GM19023 (cell line): ENCODE measurements at regions not wholly inside any gene's neighbourhood (a gene's known extent, or its start where the extent isn't known, plus 50 kb on each side); places are given as distances from the start of the nearest gene placed in this dataset.

ENCODE experiments used
- ATAC-seq: cut with Tn5 transposase; IDR thresholded peaks from one replicate; pipeline ENCODE4 v1.9.1; 2021; ENCODE audit warnings: mild to moderate bottlenecking, moderate library complexity; ENCODE audit not compliant: unreplicated experiment

DNA sequence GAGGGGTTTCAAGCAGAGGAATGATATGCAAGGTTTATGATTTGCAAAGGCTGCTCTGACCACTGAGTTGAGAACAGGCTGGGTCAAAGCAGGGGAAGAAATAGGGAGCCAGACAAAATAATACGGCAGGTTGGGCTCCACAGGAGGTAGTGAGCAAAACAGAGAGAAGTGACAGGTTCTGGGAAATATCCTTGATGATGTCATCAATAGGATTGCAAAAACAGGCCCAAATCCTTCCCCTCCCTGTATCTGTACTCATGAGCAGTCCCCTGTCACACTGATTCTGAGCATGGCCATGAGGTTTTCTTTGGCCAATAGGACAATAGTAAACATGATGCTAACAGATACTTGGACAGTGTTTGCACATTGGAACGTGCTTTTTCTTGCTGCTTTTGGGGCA is 471.8 kb upstream of the BRINP1 start:
- ATAC-seq: no peak

GRCh38 chr9:119839888-119840287 is 470.7 kb upstream of the BRINP1 start:
- ATAC-seq: no peak

DNA sequence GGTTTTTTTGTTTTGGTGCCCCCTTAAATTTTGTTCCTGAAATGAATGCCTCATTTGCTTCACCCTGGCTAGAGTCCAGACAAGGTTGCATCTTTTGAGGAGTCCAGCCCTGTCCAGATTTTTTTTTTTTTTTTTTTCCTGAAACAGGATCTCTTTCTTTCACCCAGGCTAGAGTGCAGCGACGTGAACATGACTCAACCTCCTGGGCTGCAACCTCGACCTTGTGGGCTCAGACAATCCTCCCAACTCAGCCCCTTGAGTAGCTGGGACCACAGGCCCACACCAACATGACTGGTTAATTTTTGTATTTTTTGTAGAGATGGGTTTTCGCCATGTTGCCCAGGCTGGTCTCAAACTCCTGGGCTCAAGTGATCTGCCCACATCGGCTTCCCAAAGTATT is 469.0 kb upstream of the BRINP1 start:
- ATAC-seq: no peak

- ATAC-seq: no peak
Observed at GRCh38 chr9:119836036-119836435, 466.8 kb upstream of the BRINP1 start.

- ATAC-seq: no peak
Observed at GRCh38 chr9:119834064-119834620, 464.9 kb upstream of the BRINP1 start.

- no peak for ATAC-seq
Observed at GRCh38 chr9:119831309-119831708, 462.1 kb upstream of the BRINP1 start.

DNA sequence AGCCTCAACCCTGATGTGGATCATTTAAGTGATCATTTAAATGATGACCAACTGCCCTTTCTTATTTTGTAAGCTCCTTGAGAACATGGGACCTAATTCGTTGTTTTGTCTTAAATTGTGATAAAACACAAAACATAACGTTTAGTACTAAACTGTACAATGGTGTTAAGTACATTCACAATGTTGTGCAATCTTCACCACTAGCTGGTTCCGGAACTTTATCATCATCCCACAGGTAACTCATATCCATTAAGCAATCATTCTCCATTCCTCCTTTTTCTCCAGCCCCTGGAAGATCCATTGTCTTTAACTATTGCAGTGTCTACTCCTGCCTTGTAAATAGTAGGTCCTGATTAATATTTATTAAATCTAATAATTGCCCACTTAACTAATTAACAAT is 460.5 kb upstream of the BRINP1 start:
- no peak for ATAC-seq

- ATAC-seq: no peak
Observed at GRCh38 chr9:119829186-119829585, 460.0 kb upstream of the BRINP1 start.

DNA sequence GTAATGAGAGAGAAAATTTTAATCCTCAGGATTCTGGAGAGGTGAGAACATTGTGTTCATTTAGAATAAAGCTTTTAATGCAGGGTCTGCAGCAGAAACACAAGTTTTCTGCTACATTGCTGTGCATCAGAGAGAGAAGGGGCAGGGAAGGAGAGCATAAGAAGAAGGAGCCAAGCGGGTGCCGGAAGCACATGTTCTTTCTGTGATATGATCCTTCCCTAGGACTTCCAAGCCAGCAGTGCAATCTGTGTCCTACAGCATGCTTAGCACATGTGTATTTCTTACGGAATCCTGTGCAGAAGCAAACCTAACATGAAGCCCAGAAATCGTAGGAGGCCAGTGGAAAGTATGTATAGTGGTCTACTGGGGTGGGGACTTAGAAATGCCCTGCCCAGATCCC is 458.3 kb upstream of the BRINP1 start:
- ATAC-seq: no peak

GRCh38 chr9:119827126-119827525 is 457.9 kb upstream of the BRINP1 start:
- no peak for ATAC-seq

- no peak for ATAC-seq
Observed at GRCh38 chr9:119818726-119819435, 449.6 kb upstream of the BRINP1 start.

- no peak for ATAC-seq
Observed at GRCh38 chr9:119810645-119811429, 441.6 kb upstream of the BRINP1 start.

GRCh38 chr9:119803679-119804078 is 434.4 kb upstream of the BRINP1 start:
- ATAC-seq: no peak

DNA sequence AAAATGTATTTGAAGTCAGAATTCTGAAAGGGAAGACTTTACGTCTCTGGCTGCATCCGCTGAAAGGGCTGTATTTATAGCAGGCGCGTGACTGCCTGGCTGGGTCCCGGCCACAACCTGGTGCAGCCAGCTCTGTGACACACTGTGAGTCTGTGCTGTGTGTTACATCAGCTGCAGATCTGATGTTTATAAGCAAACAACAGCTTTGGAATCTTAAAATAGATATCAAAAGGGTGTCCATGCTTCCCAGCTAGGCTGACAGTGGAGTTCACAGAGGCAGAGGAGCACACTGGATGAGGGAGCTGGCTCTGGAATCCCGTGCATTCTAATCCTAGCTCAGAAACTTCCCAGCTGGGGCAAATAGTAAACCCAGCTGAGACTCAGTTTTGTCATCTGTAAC is 433.4 kb upstream of the BRINP1 start:
- ATAC-seq: no peak

- no peak for ATAC-seq
Observed at GRCh38 chr9:119802133-119802532, 432.9 kb upstream of the BRINP1 start.

DNA sequence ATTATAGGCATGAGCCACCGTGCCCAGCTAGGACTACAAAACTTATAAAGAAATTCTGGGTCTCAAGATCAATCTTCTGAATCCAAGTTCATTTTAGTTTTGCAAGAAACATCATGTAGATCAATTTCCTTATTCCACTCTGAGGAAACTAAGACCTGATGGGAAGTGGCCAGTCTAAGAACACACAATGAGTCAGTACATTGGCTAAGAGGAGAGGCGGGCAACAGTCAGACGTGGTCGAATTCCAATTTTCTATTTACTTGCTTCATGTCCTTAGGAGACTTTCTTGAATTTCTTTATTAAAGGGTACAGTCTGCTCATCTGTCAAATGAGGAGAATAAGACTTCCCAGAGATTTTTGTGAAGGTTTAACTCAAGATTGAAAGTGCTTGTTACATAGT is 432.1 kb upstream of the BRINP1 start:
- no peak for ATAC-seq

- no peak for ATAC-seq
Observed at GRCh38 chr9:119795395-119795794, 426.2 kb upstream of the BRINP1 start.

DNA sequence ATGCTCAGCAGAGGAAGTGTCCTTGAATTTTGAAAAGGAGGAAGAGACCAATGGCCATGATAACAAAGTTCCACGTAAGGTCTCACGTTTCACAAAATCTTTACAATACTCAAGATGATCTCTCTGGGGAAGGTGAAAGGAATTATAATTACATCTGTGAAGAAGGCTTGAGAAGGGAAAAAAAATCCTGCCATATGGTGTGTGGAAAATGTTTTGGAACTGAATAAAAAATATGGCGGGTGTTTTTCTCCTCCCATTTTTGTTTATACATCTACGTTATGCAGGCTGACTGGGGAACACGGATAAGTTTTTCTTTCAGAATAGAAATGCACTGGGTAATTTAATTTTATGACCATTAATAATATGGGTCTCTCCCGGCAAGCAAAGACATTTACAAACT is 425.6 kb upstream of the BRINP1 start:
- ATAC-seq: no peak

DNA sequence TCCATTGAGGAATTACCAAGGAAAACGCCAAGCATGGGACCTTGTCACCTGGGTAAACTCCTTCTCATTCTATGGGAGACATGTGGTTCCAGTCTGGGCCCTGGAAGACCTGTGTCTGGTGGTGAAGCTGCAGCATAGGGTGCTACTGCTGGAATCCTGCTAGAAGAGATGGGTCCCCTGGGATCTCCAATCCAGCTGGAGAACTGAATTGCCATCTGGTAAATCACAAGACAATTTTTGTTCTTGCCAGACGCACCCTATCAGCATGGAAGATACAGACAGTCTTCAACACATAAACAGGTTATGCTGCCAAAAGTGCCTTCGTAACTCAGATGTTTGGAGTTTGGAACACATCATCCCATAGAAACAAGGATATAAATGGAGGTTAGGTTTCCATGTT is 424.0 kb upstream of the BRINP1 start:
- ATAC-seq: no peak

DNA sequence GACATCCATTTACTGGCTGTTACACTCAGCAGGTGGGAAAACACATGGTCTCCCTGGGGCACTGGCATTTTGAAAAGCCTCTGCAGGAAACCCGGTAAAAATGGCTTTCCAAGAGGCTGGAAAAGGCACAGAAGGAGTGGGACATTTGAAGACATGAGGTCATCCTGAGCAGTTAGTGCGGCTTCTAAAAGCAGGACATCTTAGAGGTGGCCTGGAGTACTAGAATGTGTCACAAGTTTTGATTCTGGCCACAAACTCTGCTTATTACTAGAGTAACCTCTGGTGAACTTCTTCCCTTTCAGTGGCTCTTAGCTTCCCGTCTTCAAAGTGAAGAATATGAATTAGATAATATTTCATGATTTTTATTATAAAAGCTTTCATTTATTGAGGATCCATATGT is 423.0 kb upstream of the BRINP1 start:
- no peak for ATAC-seq

- no peak for ATAC-seq
Observed at GRCh38 chr9:119789987-119790386, 420.8 kb upstream of the BRINP1 start.

DNA sequence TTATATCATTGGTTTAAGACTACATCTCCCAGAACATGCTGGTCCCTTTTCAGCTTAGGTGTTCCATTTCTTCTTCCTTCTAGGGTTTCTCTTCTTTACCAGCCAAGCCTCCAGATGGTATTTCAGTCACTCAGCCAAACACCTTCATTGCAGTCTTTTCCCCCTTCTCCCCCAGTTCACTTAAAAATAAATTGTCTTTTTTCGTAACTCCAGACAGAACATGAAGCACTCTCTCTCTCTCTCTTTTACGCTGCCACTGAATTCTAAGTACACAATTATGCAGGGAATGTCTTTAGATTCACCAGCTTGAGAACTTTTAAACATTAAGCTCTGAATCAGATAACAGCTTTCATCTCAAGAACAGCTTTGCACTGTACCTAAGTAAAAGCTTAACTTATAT is 419.7 kb upstream of the BRINP1 start:
- no peak for ATAC-seq
